Endothelial cell (in vitro differentiated cells): ENCODE measurements at regions not wholly inside any gene's neighbourhood (a gene's known extent, or its start where the extent isn't known, plus 50 kb on each side); places are given as distances from the start of the nearest gene placed in this dataset.

Experiments
- DNase-seq: peaks from one replicate; pipeline ENCODE4 v3.0.0; 2021; ENCODE audit warnings: low spot score
- H3K27ac Mint-ChIP-seq: one replicate; pipeline ENCODE4 v1.8.0; 2021; ENCODE audit warnings: mixed read lengths, inconsistent platforms; ENCODE audit not compliant: unreplicated experiment
- H3K27me3 Mint-ChIP-seq: one replicate; pipeline ENCODE4 v1.8.0; 2021; ENCODE audit warnings: mild to moderate bottlenecking, moderate library complexity, mixed read lengths, inconsistent platforms; ENCODE audit not compliant: unreplicated experiment
- H3K36me3 Mint-ChIP-seq: one replicate; pipeline ENCODE4 v1.8.0; 2021; ENCODE audit warnings: mild to moderate bottlenecking, low read depth, mixed read lengths, inconsistent platforms; ENCODE audit not compliant: unreplicated experiment
- H3K4me1 Mint-ChIP-seq: one replicate; pipeline ENCODE4 v1.8.0; 2021; ENCODE audit warnings: mild to moderate bottlenecking, mixed read lengths, inconsistent platforms; ENCODE audit not compliant: unreplicated experiment
- H3K4me3 Mint-ChIP-seq: one replicate; pipeline ENCODE4 v1.8.0; 2021; ENCODE audit warnings: mild to moderate bottlenecking, mixed read lengths, inconsistent platforms; ENCODE audit not compliant: unreplicated experiment
- H3K9me3 Mint-ChIP-seq: one replicate; pipeline ENCODE4 v1.8.0; 2021; ENCODE audit warnings: mixed read lengths, inconsistent platforms; ENCODE audit not compliant: unreplicated experiment
- CTCF ChIP-seq: fragments of 200-600 bp; sonication (generic); IDR thresholded peaks from one replicate; pipeline ENCODE4 v1.5.0; 2021; ENCODE audit warnings: antibody characterized with exemption; ENCODE audit not compliant: unreplicated experiment

GRCh38 chr20:6583134-6583738, 184.2 kb upstream of the BMP2 start:
- H3K4me3 Mint-ChIP-seq, result no peak overlapping the region
- TF ChIP-seq CTCF, result peak; percentile 73
- no peaks in the 10 kb centered on the region for H3K36me3 Mint-ChIP-seq
- no peak overlapping the region for H3K27ac Mint-ChIP-seq
- peak; percentile 38 for DNase-seq
- no peaks in the 10 kb centered on the region for H3K9me3 Mint-ChIP-seq
- H3K27me3 Mint-ChIP-seq, result peaks cover 5% of the 10 kb centered on the region
- no peaks in the 10 kb centered on the region for H3K4me1 Mint-ChIP-seq

GRCh38 chr20:6582449-6582848, 185.0 kb upstream of the BMP2 start:
- H3K4me1 Mint-ChIP-seq, result no peaks in the 10 kb centered on the region
- no peak overlapping the region for H3K27ac Mint-ChIP-seq
- DNase-seq, result no peak
- H3K27me3 Mint-ChIP-seq, result peaks cover 5% of the 10 kb centered on the region
- no peaks in the 10 kb centered on the region for H3K36me3 Mint-ChIP-seq
- no peaks in the 10 kb centered on the region for H3K9me3 Mint-ChIP-seq
- no peak for TF ChIP-seq CTCF
- no peak overlapping the region for H3K4me3 Mint-ChIP-seq

GRCh38 chr20:6580486-6580885, 187.0 kb upstream of the BMP2 start:
- no peak for DNase-seq
- H3K27me3 Mint-ChIP-seq, result peaks cover 5% of the 10 kb centered on the region
- no peak overlapping the region for H3K27ac Mint-ChIP-seq
- no peaks in the 10 kb centered on the region for H3K4me1 Mint-ChIP-seq
- H3K9me3 Mint-ChIP-seq, result no peaks in the 10 kb centered on the region
- H3K36me3 Mint-ChIP-seq, result no peaks in the 10 kb centered on the region
- H3K4me3 Mint-ChIP-seq, result no peak overlapping the region
- TF ChIP-seq CTCF, result no peak

- no peaks in the 10 kb centered on the region for H3K36me3 Mint-ChIP-seq
- TF ChIP-seq CTCF, result no peak
- H3K4me3 Mint-ChIP-seq, result no peak overlapping the region
- DNase-seq, result no peak
- peaks cover 5% of the 10 kb centered on the region for H3K27me3 Mint-ChIP-seq
- no peak overlapping the region for H3K27ac Mint-ChIP-seq
- no peaks in the 10 kb centered on the region for H3K4me1 Mint-ChIP-seq
- no peaks in the 10 kb centered on the region for H3K9me3 Mint-ChIP-seq
Measured at GRCh38 chr20:6579824-6580223, 187.7 kb upstream of the BMP2 start.

GRCh38 chr20:6579417-6579816, 188.1 kb upstream of the BMP2 start:
- Mint-ChIP-seq H3K36me3 (no peaks in the 10 kb centered on the region), H3K4me3 (no peak overlapping the region), H3K27me3 (peaks cover 5% of the 10 kb centered on the region), H3K4me1 (no peaks in the 10 kb centered on the region), H3K27ac (no peak overlapping the region), H3K9me3 (no peaks in the 10 kb centered on the region)
- no peak for DNase-seq
- TF ChIP-seq CTCF, result no peak
